C4-2B (cell line): ENCODE measurements at regions not wholly inside any gene's neighbourhood (a gene's known extent, or its start where the extent isn't known, plus 50 kb on each side); places are given as distances from the start of the nearest gene placed in this dataset.

ENCODE experiments used
- ZFX ChIP-seq: fragments of 450-650 bp; IDR thresholded peaks from 2 replicates; pipeline ENCODE4 v1.6.1; 2017
- TF ChIP-seq, protein P1 (sequence below): fragments of 450-650 bp; conservative IDR thresholded peaks from 2 replicates; pipeline ENCODE4 v1.5.1; 2017; ENCODE audit warnings: mild to moderate bottlenecking

DNA sequence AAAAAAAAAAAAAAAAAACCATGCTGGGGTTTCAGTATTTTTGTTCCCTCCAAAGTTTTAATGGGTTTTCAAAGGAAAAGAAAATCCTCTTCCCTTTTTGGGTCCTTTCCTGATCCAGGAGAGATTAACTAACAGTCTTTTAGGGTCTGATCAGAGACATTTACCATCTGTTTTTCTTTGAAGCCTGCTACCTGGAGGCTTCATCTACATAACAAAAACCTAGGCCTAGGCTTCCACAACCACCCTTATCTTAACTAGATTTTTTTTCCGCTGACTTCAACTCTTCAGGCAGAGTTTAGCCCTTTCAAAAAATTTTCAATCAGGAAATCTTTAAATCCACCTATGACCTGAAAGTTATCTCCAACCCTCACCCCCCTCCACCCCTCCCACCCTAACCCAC lies 154.7 kb downstream of the MBD2 start:
- TF ChIP-seq, protein P1, sequence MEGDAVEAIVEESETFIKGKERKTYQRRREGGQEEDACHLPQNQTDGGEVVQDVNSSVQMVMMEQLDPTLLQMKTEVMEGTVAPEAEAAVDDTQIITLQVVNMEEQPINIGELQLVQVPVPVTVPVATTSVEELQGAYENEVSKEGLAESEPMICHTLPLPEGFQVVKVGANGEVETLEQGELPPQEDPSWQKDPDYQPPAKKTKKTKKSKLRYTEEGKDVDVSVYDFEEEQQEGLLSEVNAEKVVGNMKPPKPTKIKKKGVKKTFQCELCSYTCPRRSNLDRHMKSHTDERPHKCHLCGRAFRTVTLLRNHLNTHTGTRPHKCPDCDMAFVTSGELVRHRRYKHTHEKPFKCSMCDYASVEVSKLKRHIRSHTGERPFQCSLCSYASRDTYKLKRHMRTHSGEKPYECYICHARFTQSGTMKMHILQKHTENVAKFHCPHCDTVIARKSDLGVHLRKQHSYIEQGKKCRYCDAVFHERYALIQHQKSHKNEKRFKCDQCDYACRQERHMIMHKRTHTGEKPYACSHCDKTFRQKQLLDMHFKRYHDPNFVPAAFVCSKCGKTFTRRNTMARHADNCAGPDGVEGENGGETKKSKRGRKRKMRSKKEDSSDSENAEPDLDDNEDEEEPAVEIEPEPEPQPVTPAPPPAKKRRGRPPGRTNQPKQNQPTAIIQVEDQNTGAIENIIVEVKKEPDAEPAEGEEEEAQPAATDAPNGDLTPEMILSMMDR: no peak
- TF ChIP-seq ZFX: no peak
